Right lobe of liver (tissue), 6 donors: ENCODE measurements at regions not wholly inside any gene's neighbourhood (a gene's known extent, or its start where the extent isn't known, plus 50 kb on each side); places are given as distances from the start of the nearest gene placed in this dataset.

ENCODE experiments used
- ATAC-seq, 4 donors: fragments of 200-7000 bp; cut with Tn5 transposase; one replicate each; pipeline ENCODE4 v1.9.1; 2020; ENCODE audit warnings: mild to moderate bottlenecking in 4 of 4, moderate library complexity in 4 of 4
- DNase-seq, 3 donors: peaks; one replicate each; pipeline ENCODE4 v3.0.0-alpha.2; 2020
- H3K27ac ChIP-seq, 3 donors: fragments of 200-600 bp; one replicate each; pipeline ENCODE4 v1.8.0; 2022
- H3K27me3 ChIP-seq, 2 donors: fragments of 200-600 bp; one replicate each; pipeline ENCODE4 v1.8.0; 2022
- H3K36me3 ChIP-seq, 4 donors: fragments of 200-600 bp; sonication (generic) in 1 of 4; one replicate each; pipeline versions ENCODE4 v1.5.1 to v1.8.0; 2017 to 2022; ENCODE audit warnings: control low read depth in 1 of 4
- H3K4me1 ChIP-seq, 4 donors: fragments of 200-600 bp; sonication (generic) in 1 of 4; one replicate each; pipeline versions ENCODE4 v1.5.1 to v1.8.0; 2017 to 2022; ENCODE audit warnings: control low read depth in 1 of 4
- H3K4me3 ChIP-seq, 3 donors: fragments of 200-600 bp; one replicate each; pipeline ENCODE4 v1.8.0; 2022
- H3K9me3 ChIP-seq, 4 donors: fragments of 200-600 bp; sonication (generic) in 1 of 4; one replicate each; pipeline versions ENCODE4 v1.5.1 to v1.8.0; 2017 to 2022; ENCODE audit warnings: control low read depth in 1 of 4
- CTCF ChIP-seq, 4 donors: fragments of 200-600 bp in 3 of 4; fragments of 450-650 bp in 1 of 4; IDR thresholded peaks; one replicate each; pipeline versions ENCODE4 v1.5.1 to v1.8.0; 2016 to 2022; ENCODE audit warnings: antibody characterized with exemption in 4 of 4, mild to moderate bottlenecking in 2 of 4
- POLR2A ChIP-seq: fragments of 450-650 bp; IDR thresholded peaks from one replicate; pipeline ENCODE4 v1.6.1; 2017; ENCODE audit warnings: antibody characterized with exemption, mild to moderate bottlenecking
- WGBS: methylation state at CpG from one replicate; pipeline ENCODE4 v1.1.6; 2018; ENCODE audit warnings: low coverage, low lambda C conversion rate; ENCODE audit not compliant: insufficient coverage; ENCODE audit errors: missing lambda C conversion rate; 5-methylcytosine and 5-hydroxymethylcytosine counted together
- intact Hi-C, 2 donors: fragments of 100-400 bp; cut with DNase I; formaldehyde crosslinking; loops; one replicate each; pipeline versions ENCODE4 v1.11.2 to v1.14.1; 2022
- donor health status: DM: no; HTN: yes; CAD: no.
- donor health status: DM: no; HTN: no; CAD: no.
- donor health status: DM: no; HTN: no; CAD: no.
- donor health status: DM: no; HTN: yes; CAD: no.
- donor health status: DM: no; HTN: yes; CAD: no.

GRCh38 chr12:118501489-118501888 lies 125.1 kb downstream of the SUDS3 start:
- 60% methylated on average over 2 of the region's 3 CpGs for WGBS
- no peaks in the 10 kb centered on the region for H3K36me3 ChIP-seq
- ATAC-seq = no peak
- intact Hi-C loops = no loop called here
- no peak overlapping the region for H3K4me3 ChIP-seq
- no peaks in the 10 kb centered on the region for H3K27me3 ChIP-seq
- no peak for TF ChIP-seq POLR2A
- no peak for DNase-seq
- H3K9me3 ChIP-seq = no peaks in the 10 kb centered on the region
- H3K27ac ChIP-seq = no peak overlapping the region
- no peaks in the 10 kb centered on the region for H3K4me1 ChIP-seq

GRCh38 chr12:118503476-118503875 lies 127.1 kb downstream of the SUDS3 start:
- H3K27me3 ChIP-seq = no peaks in the 10 kb centered on the region
- H3K36me3 ChIP-seq = no peaks in the 10 kb centered on the region
- 54% methylated on average over 3 of the region's 3 CpGs for WGBS
- TF ChIP-seq CTCF (IDR thresholded peaks at IDR 0.05) (no peak), POLR2A (no peak)
- H3K4me1 ChIP-seq = no peaks in the 10 kb centered on the region
- ATAC-seq (no peak), DNase-seq (no peak)
- no peak overlapping the region for H3K27ac ChIP-seq
- H3K9me3 ChIP-seq = no peaks in the 10 kb centered on the region
- no peak overlapping the region for H3K4me3 ChIP-seq
- intact Hi-C loops = no loop called here

GRCh38 chr12:118512669-118513068 lies 136.3 kb downstream of the SUDS3 start:
- TF ChIP-seq POLR2A (no peak), CTCF (IDR thresholded peaks at IDR 0.05) (no peak)
- WGBS = 62% methylated on average over 5 of the region's 5 CpGs
- H3K4me3 ChIP-seq = no peak overlapping the region
- no peak for ATAC-seq
- intact Hi-C loops = no loop called here
- DNase-seq = no peak
- H3K27me3 ChIP-seq = no peaks in the 10 kb centered on the region
- H3K4me1 ChIP-seq = no peaks in the 10 kb centered on the region
- H3K9me3 ChIP-seq = no peaks in the 10 kb centered on the region
- no peak overlapping the region for H3K27ac ChIP-seq
- H3K36me3 ChIP-seq = no peaks in the 10 kb centered on the region

GRCh38 chr12:118513611-118514010 lies 137.3 kb downstream of the SUDS3 start:
- no CpG with 5 or more reads among the region's 4 CpGs for WGBS
- Histone ChIP-seq H3K9me3 (no peaks in the 10 kb centered on the region), H3K4me3 (no peak overlapping the region), H3K27ac (no peak overlapping the region), H3K36me3 (no peaks in the 10 kb centered on the region), H3K27me3 (no peaks in the 10 kb centered on the region), H3K4me1 (no peaks in the 10 kb centered on the region)
- intact Hi-C loops = no loop called here
- ATAC-seq = no peak
- TF ChIP-seq CTCF (IDR thresholded peaks at IDR 0.05) = no peak
- no peak for TF ChIP-seq POLR2A
- no peak for DNase-seq

- no peaks in the 10 kb centered on the region for H3K9me3 ChIP-seq
- no peak for ATAC-seq
These were observed 137.9 kb downstream of the SUDS3 start for GRCh38 chr12:118514297-118514696.

More at GRCh38 chr12:118514297-118514696, 137.9 kb downstream of the SUDS3 start:
- DNase-seq = no peak
- no peaks in the 10 kb centered on the region for H3K27me3 ChIP-seq
- no peaks in the 10 kb centered on the region for H3K36me3 ChIP-seq
- H3K27ac ChIP-seq = no peak overlapping the region
- intact Hi-C loops = no loop called here
- TF ChIP-seq CTCF (IDR thresholded peaks at IDR 0.05) = no peak
- TF ChIP-seq POLR2A = no peak
- H3K4me3 ChIP-seq = no peak overlapping the region
- WGBS = 62% methylated on average over 2 of the region's 3 CpGs
- H3K4me1 ChIP-seq = no peaks in the 10 kb centered on the region
